Glutamatergic neuron (in vitro differentiated cells): ENCODE measurements at regions not wholly inside any gene's neighbourhood (a gene's known extent, or its start where the extent isn't known, plus 50 kb on each side); places are given as distances from the start of the nearest gene placed in this dataset.

ENCODE experiments used
- DNase-seq: peaks from one replicate; pipeline ENCODE4 v3.0.0; 2022
- H3K27ac Mint-ChIP-seq: one replicate; pipeline ENCODE4 v1.8.0; 2020; ENCODE audit warnings: mild to moderate bottlenecking, mixed read lengths, inconsistent platforms; ENCODE audit not compliant: unreplicated experiment
- H3K27me3 Mint-ChIP-seq: one replicate; pipeline ENCODE4 v1.8.0; 2020; ENCODE audit warnings: mild to moderate bottlenecking, moderate library complexity, mixed read lengths, inconsistent platforms; ENCODE audit not compliant: unreplicated experiment
- H3K36me3 Mint-ChIP-seq: one replicate; pipeline ENCODE4 v1.8.0; 2020; ENCODE audit warnings: mild to moderate bottlenecking, mixed read lengths, inconsistent platforms; ENCODE audit not compliant: unreplicated experiment
- H3K4me1 Mint-ChIP-seq: one replicate; pipeline ENCODE4 v1.8.0; 2020; ENCODE audit warnings: mild to moderate bottlenecking, low read depth, mixed read lengths, inconsistent platforms; ENCODE audit not compliant: unreplicated experiment
- H3K4me3 Mint-ChIP-seq: one replicate; pipeline ENCODE4 v1.8.0; 2020; ENCODE audit warnings: mild to moderate bottlenecking, mixed read lengths, inconsistent platforms; ENCODE audit not compliant: unreplicated experiment
- H3K9me3 Mint-ChIP-seq: one replicate; pipeline ENCODE4 v1.8.0; 2020; ENCODE audit warnings: mild to moderate bottlenecking, moderate library complexity, mixed read lengths, inconsistent platforms; ENCODE audit not compliant: unreplicated experiment
- CTCF ChIP-seq: fragments of 200-600 bp; sonication (generic); IDR thresholded peaks from one replicate; pipeline ENCODE4 v1.5.0; 2021; ENCODE audit not compliant: partially characterized antibody, unreplicated experiment

- Mint-ChIP-seq H3K9me3 (peaks cover 25% of the 10 kb centered on the region), H3K36me3 (peaks cover 9% of the 10 kb centered on the region), H3K4me3 (no peak overlapping the region), H3K4me1 (no peaks in the 10 kb centered on the region), H3K27ac (no peak overlapping the region), H3K27me3 (peaks cover 8% of the 10 kb centered on the region)
- no peak for TF ChIP-seq CTCF
- no peak for DNase-seq
These were observed 825.6 kb downstream of the TBC1D22A start for GRCh38 chr22:47587861-47588577.

GRCh38 chr22:47587361-47587760 lies 824.9 kb downstream of the TBC1D22A start:
- no peak for TF ChIP-seq CTCF
- Mint-ChIP-seq H3K36me3 (peaks cover 9% of the 10 kb centered on the region), H3K27me3 (peaks cover 4% of the 10 kb centered on the region), H3K9me3 (peaks cover 20% of the 10 kb centered on the region), H3K4me3 (no peak overlapping the region), H3K27ac (no peak overlapping the region), H3K4me1 (no peaks in the 10 kb centered on the region)
- DNase-seq: no peak

GRCh38 chr22:47586946-47587345 lies 824.5 kb downstream of the TBC1D22A start:
- no peak overlapping the region for H3K27ac Mint-ChIP-seq
- H3K4me3 Mint-ChIP-seq: no peak overlapping the region
- peaks cover 19% of the 10 kb centered on the region for H3K9me3 Mint-ChIP-seq
- no peaks in the 10 kb centered on the region for H3K4me1 Mint-ChIP-seq
- TF ChIP-seq CTCF: no peak
- peaks cover 4% of the 10 kb centered on the region for H3K27me3 Mint-ChIP-seq
- peaks cover 9% of the 10 kb centered on the region for H3K36me3 Mint-ChIP-seq
- DNase-seq: no peak

GRCh38 chr22:47586038-47586437 lies 823.6 kb downstream of the TBC1D22A start:
- H3K27me3 Mint-ChIP-seq: peaks cover 4% of the 10 kb centered on the region
- no peak overlapping the region for H3K4me3 Mint-ChIP-seq
- H3K27ac Mint-ChIP-seq: no peak overlapping the region
- no peak for TF ChIP-seq CTCF
- peaks cover 13% of the 10 kb centered on the region for H3K9me3 Mint-ChIP-seq
- H3K36me3 Mint-ChIP-seq: peaks cover 4% of the 10 kb centered on the region
- no peaks in the 10 kb centered on the region for H3K4me1 Mint-ChIP-seq
- no peak for DNase-seq

- Mint-ChIP-seq H3K27me3 (no peaks in the 10 kb centered on the region), H3K36me3 (no peaks in the 10 kb centered on the region), H3K4me1 (no peaks in the 10 kb centered on the region), H3K27ac (no peak overlapping the region), H3K4me3 (no peak overlapping the region), H3K9me3 (peaks cover 7% of the 10 kb centered on the region)
- no peak for DNase-seq
- TF ChIP-seq CTCF: no peak
These were observed 821.6 kb downstream of the TBC1D22A start for GRCh38 chr22:47583959-47584562.
